NB4 (cell line): ENCODE measurements at regions not wholly inside any gene's neighbourhood (a gene's known extent, or its start where the extent isn't known, plus 50 kb on each side); places are given as distances from the start of the nearest gene placed in this dataset.

Source experiments
- DNase-seq: peaks from one replicate; pipeline ENCODE4 v3.0.0; 2010; ENCODE audit warnings: low read depth
- H3K4me3 ChIP-seq: one replicate; pipeline ENCODE4 v1.5.1; 2011; ENCODE audit warnings: mild to moderate bottlenecking, low read depth, low read length, moderate library complexity
- MYC ChIP-seq: IDR thresholded peaks from 2 replicates; pipeline ENCODE4 v1.6.1; 2011; ENCODE audit warnings: low read depth, low read length
- POLR2A ChIP-seq: IDR thresholded peaks from 2 replicates; pipeline ENCODE4 v1.6.1; 2011; ENCODE audit warnings: mild to moderate bottlenecking; ENCODE audit not compliant: insufficient read length; ENCODE audit errors: extremely low read depth
- TF ChIP-seq, protein P1 (sequence below): IDR thresholded peaks from one replicate; pipeline ENCODE4 v1.5.1; 2012; ENCODE audit warnings: low read depth, low read length
- TF ChIP-seq, protein P2 (sequence below): IDR thresholded peaks from 2 replicates; pipeline ENCODE4 v1.6.1; 2011; ENCODE audit warnings: low read depth, low read length

DNA sequence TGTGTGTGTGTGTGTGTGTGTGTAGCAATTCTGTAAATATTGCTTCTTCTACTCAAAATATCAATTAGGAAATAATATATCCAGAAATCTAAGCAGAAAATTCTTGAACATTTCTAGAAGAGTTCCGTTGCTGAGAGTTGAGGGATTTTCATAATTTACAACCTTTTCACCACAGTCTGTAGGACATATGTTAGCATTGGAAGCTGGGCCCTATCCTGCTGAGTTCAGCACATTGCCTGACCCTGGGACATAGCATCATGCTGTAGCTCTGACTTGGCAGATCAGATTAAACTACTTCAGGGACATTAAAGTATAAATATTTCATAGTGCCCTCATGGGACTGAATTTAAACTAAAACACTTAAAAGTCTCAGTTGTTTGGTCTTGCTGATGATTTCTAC lies 129.2 kb upstream of the KCNH7 start:
- no peak overlapping the region for H3K4me3 ChIP-seq
- TF ChIP-seq MYC: no peak
- TF ChIP-seq, protein P1, sequence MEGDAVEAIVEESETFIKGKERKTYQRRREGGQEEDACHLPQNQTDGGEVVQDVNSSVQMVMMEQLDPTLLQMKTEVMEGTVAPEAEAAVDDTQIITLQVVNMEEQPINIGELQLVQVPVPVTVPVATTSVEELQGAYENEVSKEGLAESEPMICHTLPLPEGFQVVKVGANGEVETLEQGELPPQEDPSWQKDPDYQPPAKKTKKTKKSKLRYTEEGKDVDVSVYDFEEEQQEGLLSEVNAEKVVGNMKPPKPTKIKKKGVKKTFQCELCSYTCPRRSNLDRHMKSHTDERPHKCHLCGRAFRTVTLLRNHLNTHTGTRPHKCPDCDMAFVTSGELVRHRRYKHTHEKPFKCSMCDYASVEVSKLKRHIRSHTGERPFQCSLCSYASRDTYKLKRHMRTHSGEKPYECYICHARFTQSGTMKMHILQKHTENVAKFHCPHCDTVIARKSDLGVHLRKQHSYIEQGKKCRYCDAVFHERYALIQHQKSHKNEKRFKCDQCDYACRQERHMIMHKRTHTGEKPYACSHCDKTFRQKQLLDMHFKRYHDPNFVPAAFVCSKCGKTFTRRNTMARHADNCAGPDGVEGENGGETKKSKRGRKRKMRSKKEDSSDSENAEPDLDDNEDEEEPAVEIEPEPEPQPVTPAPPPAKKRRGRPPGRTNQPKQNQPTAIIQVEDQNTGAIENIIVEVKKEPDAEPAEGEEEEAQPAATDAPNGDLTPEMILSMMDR: no peak
- TF ChIP-seq, protein P2, sequence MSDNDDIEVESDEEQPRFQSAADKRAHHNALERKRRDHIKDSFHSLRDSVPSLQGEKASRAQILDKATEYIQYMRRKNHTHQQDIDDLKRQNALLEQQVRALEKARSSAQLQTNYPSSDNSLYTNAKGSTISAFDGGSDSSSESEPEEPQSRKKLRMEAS: no peak
- TF ChIP-seq POLR2A: no peak
- DNase-seq: no peak

DNA sequence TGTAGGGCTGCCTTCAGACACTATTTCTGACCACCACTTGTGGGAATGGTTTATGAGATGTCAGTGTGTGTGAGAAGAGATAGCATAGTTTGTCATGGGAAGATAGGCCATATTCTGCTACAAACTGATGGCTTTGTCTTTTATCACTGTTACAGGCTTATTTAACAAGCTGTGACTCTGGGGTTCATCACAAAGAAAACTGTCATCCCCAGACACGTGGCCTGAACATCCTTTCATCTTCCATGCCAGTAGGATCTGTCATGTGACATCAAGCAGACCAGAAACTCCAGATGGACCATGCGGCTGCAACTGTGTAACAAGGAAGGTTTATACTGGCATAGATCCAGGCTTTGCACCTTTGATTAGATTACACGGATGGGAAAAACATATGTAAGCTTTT lies 128.6 kb upstream of the KCNH7 start:
- no peak for DNase-seq

GRCh38 chr2:162965191-162965590 lies 126.6 kb upstream of the KCNH7 start:
- TF ChIP-seq, protein P2: no peak
- TF ChIP-seq MYC (no peak), POLR2A (no peak)
- TF ChIP-seq, protein P1: no peak

More for the DNA sequence above, 128.6 kb upstream of the KCNH7 start:
- H3K4me3 ChIP-seq: no peak overlapping the region
- TF ChIP-seq, protein P2: no peak
- no peak for TF ChIP-seq POLR2A
- no peak for TF ChIP-seq MYC
- TF ChIP-seq, protein P1: no peak

DNA sequence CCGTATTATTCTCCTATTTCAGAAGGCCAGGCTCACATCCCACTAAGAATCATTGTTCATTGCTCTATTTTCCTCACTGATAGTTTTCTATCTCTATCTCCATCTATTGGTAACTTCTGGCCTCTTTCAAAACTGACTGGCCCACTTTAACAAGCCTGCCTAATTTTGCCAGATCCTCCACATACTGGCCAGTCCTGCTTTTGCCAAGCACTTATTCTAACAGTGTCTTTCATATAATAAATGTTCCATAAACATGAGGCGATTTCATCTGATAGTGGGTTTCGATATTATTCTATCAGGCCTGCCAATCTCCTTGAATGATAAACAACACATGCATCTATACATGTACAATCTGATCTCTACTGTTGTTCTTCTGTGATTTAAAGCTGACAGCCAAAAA lies 125.9 kb upstream of the KCNH7 start:
- DNase-seq: no peak
- TF ChIP-seq POLR2A (no peak), MYC (no peak)
- TF ChIP-seq, protein P2: no peak
- TF ChIP-seq, protein P1: no peak
- H3K4me3 ChIP-seq: no peak overlapping the region

More at GRCh38 chr2:162965191-162965590, 126.6 kb upstream of the KCNH7 start:
- no peak overlapping the region for H3K4me3 ChIP-seq
- DNase-seq: no peak

DNA sequence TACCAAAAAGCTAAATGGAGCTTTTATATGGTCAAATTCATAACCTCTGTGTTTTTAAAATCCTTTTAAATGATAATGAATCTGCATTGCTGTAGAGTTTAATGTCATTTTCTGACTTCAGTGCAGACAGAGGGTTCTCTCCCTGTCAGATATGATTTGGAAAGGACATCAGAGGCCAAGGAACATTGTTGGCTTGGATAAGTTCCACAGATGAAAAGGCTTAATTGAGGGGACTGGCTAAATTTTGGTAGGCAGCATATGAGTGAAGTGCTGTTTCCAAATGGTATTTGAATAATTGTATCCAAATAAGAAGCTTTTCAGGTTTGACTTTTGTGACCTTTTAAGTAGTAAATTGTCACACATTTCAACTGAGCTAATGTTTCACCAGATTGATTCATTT lies 124.6 kb upstream of the KCNH7 start:
- TF ChIP-seq, protein P2: no peak
- no peak for TF ChIP-seq MYC
- no peak for TF ChIP-seq POLR2A
- TF ChIP-seq, protein P1: no peak
- no peak for DNase-seq
- H3K4me3 ChIP-seq: no peak overlapping the region
